ENCODE measurements at regions not wholly inside any gene's neighbourhood (a gene's known extent, or its start where the extent isn't known, plus 50 kb on each side); places are given as distances from the start of the nearest gene placed in this dataset.

DNA sequence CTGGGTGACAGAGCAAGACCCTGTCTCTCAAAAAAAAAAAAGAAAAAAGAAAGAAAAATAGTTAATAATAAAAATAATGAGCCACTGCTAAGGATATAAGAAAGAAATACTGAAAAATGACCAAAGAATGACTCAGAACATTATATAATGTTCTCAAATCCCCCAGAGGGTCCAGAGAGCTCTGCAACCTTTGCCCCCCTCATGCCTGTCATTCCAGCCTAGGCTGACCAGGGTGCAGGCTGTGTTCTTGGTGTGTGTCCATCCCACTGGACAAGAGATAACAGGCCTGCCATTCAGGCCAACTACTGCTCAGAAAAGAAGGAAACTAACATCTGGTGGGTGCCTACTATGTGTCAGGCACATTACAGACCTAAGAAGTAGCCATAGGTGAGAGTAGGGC, 72.7 kb upstream of the EDNRA start:
- TF ChIP-seq CTCF (IDR thresholded peaks at IDR 0.05; ENCODE audit: low read depth, low read length) (no peak), EZH2phosphoT487 (IDR thresholded peaks at IDR 0.05; ENCODE audit: low read depth) (no peak)
